Hepatocyte (in vitro differentiated cells): ENCODE measurements at regions not wholly inside any gene's neighbourhood (a gene's known extent, or its start where the extent isn't known, plus 50 kb on each side); places are given as distances from the start of the nearest gene placed in this dataset.

Experiments
- DNase-seq: peaks from one replicate; pipeline ENCODE4 v3.0.0-alpha.2; 2016; ENCODE audit warnings: low spot score
- H2AFZ ChIP-seq: fragments of 200-600 bp; sonication (generic); 2 replicates; pipeline ENCODE4 v1.6.0; 2016; ENCODE audit warnings: antibody characterized with exemption, mild to moderate bottlenecking
- H3K27ac ChIP-seq: fragments of 200-600 bp; sonication (generic); 2 replicates; pipeline ENCODE4 v1.5.1; 2016; ENCODE audit warnings: mild to moderate bottlenecking
- H3K27me3 ChIP-seq: fragments of 200-600 bp; sonication (generic); 2 replicates; pipeline ENCODE4 v1.6.1; 2016
- H3K36me3 ChIP-seq: fragments of 200-600 bp; sonication (generic); replicated peaks from 2 replicates; pipeline ENCODE4 v1.5.1; 2016; ENCODE audit warnings: low read depth; ENCODE audit not compliant: insufficient read depth
- H3K4me1 ChIP-seq: fragments of 200-600 bp; sonication (generic); 2 replicates; pipeline ENCODE4 v1.5.1; 2016; ENCODE audit warnings: mild to moderate bottlenecking, moderate library complexity; ENCODE audit not compliant: insufficient read depth
- H3K4me2 ChIP-seq: fragments of 200-600 bp; sonication (generic); 2 replicates; pipeline ENCODE4 v1.6.0; 2016
- H3K4me3 ChIP-seq: fragments of 200-600 bp; sonication (generic); 2 replicates; pipeline ENCODE4 v1.5.1; 2016; ENCODE audit warnings: mild to moderate bottlenecking
- H3K79me2 ChIP-seq: fragments of 200-600 bp; sonication (generic); 2 replicates; pipeline ENCODE4 v1.6.0; 2017; ENCODE audit warnings: mild to moderate bottlenecking
- H3K9me2 ChIP-seq: fragments of 200-600 bp; sonication (generic); replicated peaks from 2 replicates; pipeline ENCODE4 v1.6.0; 2017; ENCODE audit warnings: mild to moderate bottlenecking; ENCODE audit not compliant: insufficient read depth
- H3K9me3 ChIP-seq: fragments of 200-600 bp; sonication (generic); 2 replicates; pipeline ENCODE4 v1.5.1; 2016; ENCODE audit warnings: low read depth, mild to moderate bottlenecking
- H4K20me1 ChIP-seq: fragments of 200-600 bp; sonication (generic); 2 replicates; pipeline ENCODE4 v1.6.0; 2016; ENCODE audit warnings: mild to moderate bottlenecking; ENCODE audit not compliant: insufficient read depth, poor library complexity, severe bottlenecking
- CTCF ChIP-seq: fragments of 200-600 bp; sonication (generic); IDR thresholded peaks from 2 replicates; pipeline ENCODE4 v1.5.1; 2016; ENCODE audit warnings: antibody characterized with exemption, mild to moderate bottlenecking; ENCODE audit not compliant: poor library complexity
- EZH2 ChIP-seq: fragments of 200-600 bp; sonication (generic); IDR thresholded peaks from 2 replicates; pipeline ENCODE4 v1.6.1; 2016; ENCODE audit warnings: antibody characterized with exemption, mild to moderate bottlenecking, borderline replicate concordance
- EZH2phosphoT487 ChIP-seq: fragments of 200-600 bp; sonication (generic); IDR thresholded peaks from one replicate; pipeline ENCODE4 v1.6.1; 2018; ENCODE audit warnings: antibody characterized with exemption, mild to moderate bottlenecking, low read depth, moderate library complexity; ENCODE audit not compliant: unreplicated experiment, severe bottlenecking
- WGBS: methylation state at CpG from one replicate; pipeline ENCODE4 v1.1.6; 2016; ENCODE audit warnings: low lambda C conversion rate; ENCODE audit errors: missing lambda C conversion rate; 5-methylcytosine and 5-hydroxymethylcytosine counted together

- H3K9me2 ChIP-seq = no peaks in the 10 kb centered on the region
- no peak for DNase-seq
- H3K79me2 ChIP-seq = no peaks in the 10 kb centered on the region
- H3K27ac ChIP-seq = peak overlapping the region; percentile 14
- WGBS = 75% methylated on average over 5 of the region's 5 CpGs
- no peaks in the 10 kb centered on the region for H4K20me1 ChIP-seq
- peaks cover 6% of the 10 kb centered on the region for H3K4me1 ChIP-seq
- H3K27me3 ChIP-seq = no peaks in the 10 kb centered on the region
- no peaks in the 10 kb centered on the region for H3K36me3 ChIP-seq
- no peaks in the 10 kb centered on the region for H3K9me3 ChIP-seq
- H2AFZ ChIP-seq = no peak overlapping the region
- no peak overlapping the region for H3K4me3 ChIP-seq
- no peak overlapping the region for H3K4me2 ChIP-seq
- TF ChIP-seq EZH2phosphoT487 (no peak), CTCF (no peak), EZH2 (no peak)
Observed at GRCh38 chr3:148534089-148534988, 163.4 kb upstream of the AGTR1 start.

- no peak overlapping the region for H2AFZ ChIP-seq
- H3K4me2 ChIP-seq = no peak overlapping the region
- no peak overlapping the region for H3K4me3 ChIP-seq
- H3K36me3 ChIP-seq = no peaks in the 10 kb centered on the region
- 82% methylated on average over 1 of the region's 1 CpG for WGBS
- no peak for TF ChIP-seq CTCF
- TF ChIP-seq EZH2 = no peak
- TF ChIP-seq EZH2phosphoT487 = no peak
- no peaks in the 10 kb centered on the region for H3K9me2 ChIP-seq
- H3K27me3 ChIP-seq = no peaks in the 10 kb centered on the region
- H4K20me1 ChIP-seq = no peaks in the 10 kb centered on the region
- no peaks in the 10 kb centered on the region for H3K79me2 ChIP-seq
- no peak for DNase-seq
- no peaks in the 10 kb centered on the region for H3K9me3 ChIP-seq
- H3K4me1 ChIP-seq = peaks cover 6% of the 10 kb centered on the region
- H3K27ac ChIP-seq = no peak overlapping the region
Observed at GRCh38 chr3:148535001-148535400, 162.7 kb upstream of the AGTR1 start.

- no peaks in the 10 kb centered on the region for H3K27me3 ChIP-seq
- no peak for DNase-seq
- H3K4me3 ChIP-seq = no peak overlapping the region
- H3K9me2 ChIP-seq = no peaks in the 10 kb centered on the region
- no peak overlapping the region for H2AFZ ChIP-seq
- H3K9me3 ChIP-seq = no peaks in the 10 kb centered on the region
- WGBS = 63% methylated on average over 1 of the region's 1 CpG
- TF ChIP-seq EZH2phosphoT487 (no peak), EZH2 (no peak), CTCF (no peak)
- no peaks in the 10 kb centered on the region for H3K4me1 ChIP-seq
- H3K27ac ChIP-seq = no peak overlapping the region
- H3K36me3 ChIP-seq = no peaks in the 10 kb centered on the region
- no peaks in the 10 kb centered on the region for H4K20me1 ChIP-seq
- H3K79me2 ChIP-seq = no peaks in the 10 kb centered on the region
- no peak overlapping the region for H3K4me2 ChIP-seq
Observed at GRCh38 chr3:148540266-148540665, 157.4 kb upstream of the AGTR1 start.
